ENCODE measurements at regions not wholly inside any gene's neighbourhood (a gene's known extent, or its start where the extent isn't known, plus 50 kb on each side); places are given as distances from the start of the nearest gene placed in this dataset.

GRCh38 chr10:80729896-80730295 lies 192.2 kb downstream of the SH2D4B start:
- no peaks in the 10 kb centered on the region for H3K36me3 Mint-ChIP-seq (ENCODE audit: low read depth, unreplicated experiment)
- H3K4me1 Mint-ChIP-seq (ENCODE audit: unreplicated experiment): peaks cover 9% of the 10 kb centered on the region
- no peaks in the 10 kb centered on the region for H3K27me3 Mint-ChIP-seq (ENCODE audit: unreplicated experiment)

GRCh38 chr10:80730522-80730921 lies 192.8 kb downstream of the SH2D4B start:
- H3K4me1 Mint-ChIP-seq (ENCODE audit: unreplicated experiment): peaks cover 9% of the 10 kb centered on the region
- TF ChIP-seq CTCF (IDR thresholded peaks at IDR 0.05; ENCODE audit: unreplicated experiment): no peak

More at GRCh38 chr10:80729896-80730295, 192.2 kb downstream of the SH2D4B start:
- TF ChIP-seq CTCF (IDR thresholded peaks at IDR 0.05; ENCODE audit: unreplicated experiment): no peak
- no peaks in the 10 kb centered on the region for H3K9me3 Mint-ChIP-seq (ENCODE audit: unreplicated experiment)
- no peak overlapping the region for H3K27ac Mint-ChIP-seq (ENCODE audit: unreplicated experiment)
- no peak for DNase-seq (ENCODE audit: low spot score)
- no peak overlapping the region for H3K4me3 Mint-ChIP-seq (ENCODE audit: unreplicated experiment)

GRCh38 chr10:80734589-80734988 lies 196.9 kb downstream of the SH2D4B start:
- Mint-ChIP-seq H3K4me1 (ENCODE audit: unreplicated experiment) (peaks cover 9% of the 10 kb centered on the region), H3K27me3 (ENCODE audit: unreplicated experiment) (no peaks in the 10 kb centered on the region), H3K9me3 (ENCODE audit: unreplicated experiment) (no peaks in the 10 kb centered on the region), H3K36me3 (ENCODE audit: low read depth, unreplicated experiment) (no peaks in the 10 kb centered on the region), H3K4me3 (ENCODE audit: unreplicated experiment) (no peak overlapping the region), H3K27ac (ENCODE audit: unreplicated experiment) (no peak overlapping the region)
- DNase-seq (ENCODE audit: low spot score): no peak
- TF ChIP-seq CTCF (IDR thresholded peaks at IDR 0.05; ENCODE audit: unreplicated experiment): no peak

More at GRCh38 chr10:80730522-80730921, 192.8 kb downstream of the SH2D4B start:
- Mint-ChIP-seq H3K4me3 (ENCODE audit: unreplicated experiment) (no peak overlapping the region), H3K27me3 (ENCODE audit: unreplicated experiment) (no peaks in the 10 kb centered on the region), H3K9me3 (ENCODE audit: unreplicated experiment) (no peaks in the 10 kb centered on the region), H3K27ac (ENCODE audit: unreplicated experiment) (no peak overlapping the region), H3K36me3 (ENCODE audit: low read depth, unreplicated experiment) (no peaks in the 10 kb centered on the region)
- DNase-seq (ENCODE audit: low spot score): no peak

GRCh38 chr10:80737209-80737608 lies 199.5 kb downstream of the SH2D4B start:
- DNase-seq (ENCODE audit: low spot score): no peak
- Mint-ChIP-seq H3K27ac (ENCODE audit: unreplicated experiment) (no peak overlapping the region), H3K4me3 (ENCODE audit: unreplicated experiment) (no peak overlapping the region), H3K4me1 (ENCODE audit: unreplicated experiment) (peaks cover 7% of the 10 kb centered on the region), H3K36me3 (ENCODE audit: low read depth, unreplicated experiment) (no peaks in the 10 kb centered on the region), H3K9me3 (ENCODE audit: unreplicated experiment) (no peaks in the 10 kb centered on the region), H3K27me3 (ENCODE audit: unreplicated experiment) (no peaks in the 10 kb centered on the region)
- TF ChIP-seq CTCF (IDR thresholded peaks at IDR 0.05; ENCODE audit: unreplicated experiment): no peak

- no peaks in the 10 kb centered on the region for H3K27me3 Mint-ChIP-seq (ENCODE audit: unreplicated experiment)
- DNase-seq (ENCODE audit: low spot score): no peak
- H3K36me3 Mint-ChIP-seq (ENCODE audit: low read depth, unreplicated experiment): no peaks in the 10 kb centered on the region
- no peaks in the 10 kb centered on the region for H3K9me3 Mint-ChIP-seq (ENCODE audit: unreplicated experiment)
- no peaks in the 10 kb centered on the region for H3K4me1 Mint-ChIP-seq (ENCODE audit: unreplicated experiment)
- no peak overlapping the region for H3K27ac Mint-ChIP-seq (ENCODE audit: unreplicated experiment)
- no peak for TF ChIP-seq CTCF (IDR thresholded peaks at IDR 0.05; ENCODE audit: unreplicated experiment)
- no peak overlapping the region for H3K4me3 Mint-ChIP-seq (ENCODE audit: unreplicated experiment)
These were observed 201.6 kb downstream of the SH2D4B start for GRCh38 chr10:80739328-80739727.
